GM13976 (cell line): ENCODE measurements at regions not wholly inside any gene's neighbourhood (a gene's known extent, or its start where the extent isn't known, plus 50 kb on each side); places are given as distances from the start of the nearest gene placed in this dataset.

ENCODE experiments used
- DNase-seq: peaks from one replicate; pipeline ENCODE4 v3.0.0; 2012; ENCODE audit warnings: low spot score
- in situ Hi-C: fragments of 300-500 bp; cut with MboI; formaldehyde crosslinking; loops from one replicate; pipeline ENCODE4 v1.12.0; 2022; ENCODE audit warnings: low sequenced_read_pairs, mixed read lengths, inconsistent platforms; ENCODE audit not compliant: unreplicated experiment
- TF ChIP-seq, protein P1 (sequence below): IDR thresholded peaks from 2 replicates; pipeline ENCODE4 v1.5.1; 2012; ENCODE audit warnings: borderline replicate concordance, mild to moderate bottlenecking; ENCODE audit not compliant: insufficient read depth; ENCODE audit errors: extremely low read depth, missing control alignments, control extremely low read depth

DNA sequence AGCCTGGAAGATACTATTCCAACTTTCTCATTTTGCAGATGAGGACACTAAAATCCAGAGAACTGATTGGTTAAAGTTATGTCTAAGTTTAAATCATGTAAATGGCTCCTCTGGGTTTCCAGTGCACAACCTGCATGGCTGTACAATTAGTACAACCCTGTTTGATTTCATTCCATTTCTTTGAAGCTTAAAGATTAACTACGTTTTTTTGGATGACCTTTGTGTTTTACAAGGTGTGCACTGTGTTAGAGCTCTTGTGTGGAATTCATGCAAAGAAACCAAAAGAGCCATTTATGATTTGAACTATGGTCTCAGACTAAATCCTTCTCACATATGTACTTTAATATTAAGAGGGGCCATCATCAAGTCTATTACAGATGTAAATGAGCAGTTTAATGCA, 149.5 kb downstream of the TMEM168 start:
- TF ChIP-seq, protein P1, sequence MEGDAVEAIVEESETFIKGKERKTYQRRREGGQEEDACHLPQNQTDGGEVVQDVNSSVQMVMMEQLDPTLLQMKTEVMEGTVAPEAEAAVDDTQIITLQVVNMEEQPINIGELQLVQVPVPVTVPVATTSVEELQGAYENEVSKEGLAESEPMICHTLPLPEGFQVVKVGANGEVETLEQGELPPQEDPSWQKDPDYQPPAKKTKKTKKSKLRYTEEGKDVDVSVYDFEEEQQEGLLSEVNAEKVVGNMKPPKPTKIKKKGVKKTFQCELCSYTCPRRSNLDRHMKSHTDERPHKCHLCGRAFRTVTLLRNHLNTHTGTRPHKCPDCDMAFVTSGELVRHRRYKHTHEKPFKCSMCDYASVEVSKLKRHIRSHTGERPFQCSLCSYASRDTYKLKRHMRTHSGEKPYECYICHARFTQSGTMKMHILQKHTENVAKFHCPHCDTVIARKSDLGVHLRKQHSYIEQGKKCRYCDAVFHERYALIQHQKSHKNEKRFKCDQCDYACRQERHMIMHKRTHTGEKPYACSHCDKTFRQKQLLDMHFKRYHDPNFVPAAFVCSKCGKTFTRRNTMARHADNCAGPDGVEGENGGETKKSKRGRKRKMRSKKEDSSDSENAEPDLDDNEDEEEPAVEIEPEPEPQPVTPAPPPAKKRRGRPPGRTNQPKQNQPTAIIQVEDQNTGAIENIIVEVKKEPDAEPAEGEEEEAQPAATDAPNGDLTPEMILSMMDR, result no peak
- DNase-seq, result no peak
- in situ Hi-C loops, result no loop called here

DNA sequence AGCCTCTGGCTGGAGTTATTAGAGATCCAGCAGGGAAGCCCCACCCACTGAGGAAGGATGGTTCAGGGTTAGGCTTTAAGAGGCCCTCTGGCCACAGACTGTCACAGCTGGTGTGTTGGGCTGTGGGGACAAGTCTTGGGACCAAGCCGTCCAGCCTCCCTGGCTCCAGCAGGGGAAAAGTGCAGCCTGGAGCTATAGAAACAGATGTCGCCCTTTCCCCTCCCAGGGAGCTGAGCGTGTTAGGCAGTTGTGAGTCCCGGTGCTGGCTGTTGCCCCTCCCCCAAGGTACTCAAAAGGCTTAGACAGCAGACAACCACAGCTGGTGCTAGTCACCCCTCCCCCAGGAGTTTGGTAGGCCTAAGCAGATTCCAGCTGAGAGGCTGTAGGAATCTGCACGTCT, 143.4 kb downstream of the TMEM168 start:
- in situ Hi-C loops, result no loop called here

DNA sequence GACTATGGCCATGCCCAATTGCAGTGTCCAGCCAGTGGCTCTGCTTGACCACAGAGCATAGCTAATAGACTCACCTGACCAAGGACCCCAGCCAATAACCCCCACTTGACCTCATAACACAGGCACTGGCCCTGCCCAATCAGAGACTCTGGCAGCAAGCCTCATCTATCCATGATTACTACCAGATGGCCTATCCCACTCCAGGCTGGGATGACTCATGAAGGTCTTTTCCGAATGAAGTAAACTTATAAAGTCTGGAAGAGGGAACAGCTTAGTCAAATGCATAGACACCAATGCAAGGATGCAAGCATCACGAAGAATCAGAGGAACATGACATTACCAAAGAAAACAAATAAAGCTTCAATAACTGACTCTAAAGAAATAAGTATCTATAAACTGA, 141.4 kb downstream of the TMEM168 start:
- in situ Hi-C loops, result no loop called here
- TF ChIP-seq, protein P1, result no peak
- DNase-seq, result no peak

More for the DNA sequence above, 143.4 kb downstream of the TMEM168 start:
- no peak for DNase-seq
- TF ChIP-seq, protein P1, result no peak

DNA sequence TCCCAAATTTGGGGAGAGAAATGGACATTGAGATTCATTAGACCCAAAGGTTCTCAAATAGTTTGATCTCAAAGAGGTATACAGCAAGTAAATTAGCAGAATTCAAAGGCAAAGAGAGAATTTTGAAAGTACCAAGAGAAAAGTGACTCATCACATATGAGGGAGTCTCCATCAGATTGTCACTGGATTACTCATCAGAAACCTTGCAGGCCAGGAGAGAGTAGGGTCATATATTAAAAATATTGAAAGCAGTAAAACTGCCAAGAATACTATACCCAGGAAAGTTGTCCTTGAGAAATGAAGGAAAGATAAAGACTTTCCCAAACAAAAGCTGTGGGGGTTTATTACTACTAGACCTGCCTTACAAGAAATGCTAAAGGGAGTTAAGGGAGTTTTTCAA, 140.6 kb downstream of the TMEM168 start:
- TF ChIP-seq, protein P1, result no peak
- in situ Hi-C loops, result no loop called here
- no peak for DNase-seq

DNA sequence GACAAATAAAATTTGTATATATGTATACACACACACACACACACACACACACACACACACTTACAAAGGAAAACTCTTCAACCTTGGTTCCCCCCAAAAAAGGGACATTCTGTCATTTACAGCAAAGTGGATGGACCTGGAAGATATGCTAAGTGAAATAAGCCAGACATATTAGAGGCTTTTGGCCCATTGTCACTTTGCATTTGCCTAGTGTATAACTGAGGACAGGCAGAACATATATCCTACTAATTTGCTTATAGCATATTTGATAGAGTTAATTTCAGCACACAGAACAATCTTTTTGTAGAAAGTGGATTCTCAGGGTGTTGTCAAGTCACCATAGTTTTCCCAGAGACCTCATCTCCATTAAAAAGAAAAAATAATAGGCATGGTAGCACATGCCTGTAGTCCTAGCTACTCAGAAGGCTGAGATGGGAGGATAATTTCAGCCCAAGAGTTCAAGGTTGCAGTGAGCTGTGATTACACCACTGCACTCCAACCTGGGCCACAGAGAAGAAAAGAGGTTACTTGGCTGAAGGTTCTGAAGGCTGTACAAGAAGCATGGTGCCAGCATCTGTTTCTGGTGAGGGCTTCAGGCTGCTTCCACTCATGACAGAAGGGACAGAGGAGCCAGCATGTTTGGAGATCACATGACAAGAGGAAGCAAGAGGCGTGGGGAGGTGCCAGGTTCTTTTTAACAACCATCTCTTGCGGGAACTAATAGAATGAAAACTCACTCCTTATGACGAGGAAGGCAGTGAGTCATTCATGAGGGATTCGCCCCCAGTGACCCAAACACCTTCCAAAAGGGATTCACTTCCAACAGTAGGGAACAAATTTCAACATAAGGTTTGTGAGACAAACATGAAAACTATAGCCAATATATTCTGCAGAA, 135.6 kb downstream of the TMEM168 start:
- TF ChIP-seq, protein P1, result no peak
- in situ Hi-C loops, result no loop called here
- no peak for DNase-seq

DNA sequence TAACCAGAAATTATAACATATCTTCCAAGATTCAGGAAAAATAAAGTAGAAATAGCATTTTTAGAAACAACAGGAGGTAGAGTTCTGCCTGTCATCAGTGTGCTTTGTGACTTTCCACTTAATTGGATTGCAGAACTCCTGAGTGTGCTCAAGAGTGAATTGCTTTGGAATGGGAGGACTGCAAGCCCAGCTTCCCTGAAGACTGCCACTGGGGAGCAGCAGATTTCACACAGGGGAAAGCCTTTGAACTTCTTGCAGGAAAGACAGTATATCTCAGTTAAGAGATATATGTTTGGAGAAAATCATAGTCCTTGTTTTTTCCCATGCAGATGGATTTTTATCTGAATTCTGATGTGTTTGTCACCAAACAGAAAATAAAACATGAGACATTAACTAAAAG, 124.5 kb downstream of the TMEM168 start:
- no peak for DNase-seq
- TF ChIP-seq, protein P1, result no peak
- in situ Hi-C loops, result no loop called here
